Breast epithelium (tissue), 4 donors: ENCODE measurements at regions not wholly inside any gene's neighbourhood (a gene's known extent, or its start where the extent isn't known, plus 50 kb on each side); places are given as distances from the start of the nearest gene placed in this dataset.

Experiments used
- DNase-seq, 2 donors: peaks; one replicate each; pipeline ENCODE4 v3.0.0-alpha.2; 2019; ENCODE audit warnings: low spot score in 2 of 2
- H3K27ac ChIP-seq, 2 donors: fragments of 200-600 bp; sonication (generic) in 1 of 2; one replicate each; pipeline ENCODE4 v1.5.1; 2016 to 2019; ENCODE audit warnings: mild to moderate bottlenecking in 1 of 2
- H3K27me3 ChIP-seq, 2 donors: fragments of 200-600 bp; sonication (generic) in 1 of 2; one replicate each; pipeline versions ENCODE4 v1.5.1 to v1.6.0; 2017 to 2019; ENCODE audit warnings: control low read depth in 1 of 2, mild to moderate bottlenecking in 1 of 2
- H3K36me3 ChIP-seq: fragments of 200-600 bp; one replicate; pipeline ENCODE4 v1.5.1; 2019
- H3K4me1 ChIP-seq, 2 donors: fragments of 200-600 bp; sonication (generic); one replicate each; pipeline ENCODE4 v1.5.1; 2016 to 2019; ENCODE audit warnings: control low read depth in 1 of 2
- H3K4me3 ChIP-seq, 3 donors: fragments of 200-600 bp; sonication (generic); 1 replicate in 2 of 3; 2 replicates in 1 of 3; pipeline ENCODE4 v1.5.1; 2016 to 2019; ENCODE audit warnings: mild to moderate bottlenecking in 3 of 3, moderate library complexity in 2 of 3
- H3K9me3 ChIP-seq, 2 donors: fragments of 200-600 bp; sonication (generic) in 1 of 2; one replicate each; pipeline ENCODE4 v1.5.1; 2016 to 2019; ENCODE audit warnings: control low read depth in 1 of 2
- POLR2A ChIP-seq: fragments of 450-650 bp; IDR thresholded peaks from one replicate; pipeline ENCODE4 v1.6.1; 2016; ENCODE audit warnings: antibody characterized with exemption, mild to moderate bottlenecking, moderate library complexity
- POLR2AphosphoS5 ChIP-seq, 3 donors: sonication (generic); formaldehyde crosslinking; IDR thresholded peaks; one replicate each; pipeline ENCODE4 v1.6.1; 2017; ENCODE audit warnings: antibody characterized with exemption in 3 of 3
- intact Hi-C: fragments of 100-400 bp; cut with DNase I; formaldehyde crosslinking; loops from one replicate; pipeline ENCODE4 v1.15.1; 2023; ENCODE audit warnings: low total_unique reads
- TF ChIP-seq, protein P1 (sequence below), 3 donors: fragments of 450-650 bp; IDR thresholded peaks; one replicate each; pipeline ENCODE4 v1.5.1; 2016 to 2017; ENCODE audit warnings: antibody characterized with exemption in 3 of 3, mild to moderate bottlenecking in 3 of 3, moderate library complexity in 3 of 3

- TF ChIP-seq, protein P1, sequence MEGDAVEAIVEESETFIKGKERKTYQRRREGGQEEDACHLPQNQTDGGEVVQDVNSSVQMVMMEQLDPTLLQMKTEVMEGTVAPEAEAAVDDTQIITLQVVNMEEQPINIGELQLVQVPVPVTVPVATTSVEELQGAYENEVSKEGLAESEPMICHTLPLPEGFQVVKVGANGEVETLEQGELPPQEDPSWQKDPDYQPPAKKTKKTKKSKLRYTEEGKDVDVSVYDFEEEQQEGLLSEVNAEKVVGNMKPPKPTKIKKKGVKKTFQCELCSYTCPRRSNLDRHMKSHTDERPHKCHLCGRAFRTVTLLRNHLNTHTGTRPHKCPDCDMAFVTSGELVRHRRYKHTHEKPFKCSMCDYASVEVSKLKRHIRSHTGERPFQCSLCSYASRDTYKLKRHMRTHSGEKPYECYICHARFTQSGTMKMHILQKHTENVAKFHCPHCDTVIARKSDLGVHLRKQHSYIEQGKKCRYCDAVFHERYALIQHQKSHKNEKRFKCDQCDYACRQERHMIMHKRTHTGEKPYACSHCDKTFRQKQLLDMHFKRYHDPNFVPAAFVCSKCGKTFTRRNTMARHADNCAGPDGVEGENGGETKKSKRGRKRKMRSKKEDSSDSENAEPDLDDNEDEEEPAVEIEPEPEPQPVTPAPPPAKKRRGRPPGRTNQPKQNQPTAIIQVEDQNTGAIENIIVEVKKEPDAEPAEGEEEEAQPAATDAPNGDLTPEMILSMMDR (IDR thresholded peaks at IDR 0.05): no peak
- no peak for TF ChIP-seq POLR2AphosphoS5 (IDR thresholded peaks at IDR 0.05)
- no peak for TF ChIP-seq POLR2A
- H3K9me3 ChIP-seq: no peaks in the 10 kb centered on the region
- no peaks in the 10 kb centered on the region for H3K27me3 ChIP-seq
- no peak overlapping the region for H3K27ac ChIP-seq
- peaks cover 0 to 6% of the 10 kb centered on the region in 2 donors for H3K4me1 ChIP-seq
- intact Hi-C loops: no loop called here
- H3K36me3 ChIP-seq: no peaks in the 10 kb centered on the region
- no peak overlapping the region for H3K4me3 ChIP-seq
- no peak for DNase-seq
Measured at GRCh38 chr3:72594615-72595215, 253.5 kb downstream of the SHQ1 start.

GRCh38 chr3:72593881-72594397 is 254.3 kb downstream of the SHQ1 start:
- intact Hi-C loops: no loop called here
- Histone ChIP-seq H3K9me3 (no peaks in the 10 kb centered on the region), H3K36me3 (no peaks in the 10 kb centered on the region), H3K4me3 (no peak overlapping the region), H3K27ac (no peak overlapping the region), H3K27me3 (no peaks in the 10 kb centered on the region), H3K4me1 (peaks cover 0 to 6% of the 10 kb centered on the region in 2 donors)
- DNase-seq: no peak
- TF ChIP-seq POLR2A: no peak
- TF ChIP-seq, protein P1 (IDR thresholded peaks at IDR 0.05): no peak
- TF ChIP-seq POLR2AphosphoS5 (IDR thresholded peaks at IDR 0.05): no peak

- TF ChIP-seq, protein P1 (IDR thresholded peaks at IDR 0.05): no peak
- peak in 2 of 3 donors; percentile 24 to 45 for TF ChIP-seq POLR2AphosphoS5 (IDR thresholded peaks at IDR 0.05)
- TF ChIP-seq POLR2A: no peak
- peak overlapping the region in 1 of 2 donors; percentile 9 for H3K27ac ChIP-seq
- no peak overlapping the region for H3K4me3 ChIP-seq
- H3K9me3 ChIP-seq: no peaks in the 10 kb centered on the region
- intact Hi-C loops: no loop called here
- DNase-seq: peak; percentile 81 to 88
- H3K4me1 ChIP-seq: peaks cover 0 to 6% of the 10 kb centered on the region in 2 donors
- no peaks in the 10 kb centered on the region for H3K27me3 ChIP-seq
- H3K36me3 ChIP-seq: no peaks in the 10 kb centered on the region
Measured at GRCh38 chr3:72591522-72592421, 256.5 kb downstream of the SHQ1 start.

DNA sequence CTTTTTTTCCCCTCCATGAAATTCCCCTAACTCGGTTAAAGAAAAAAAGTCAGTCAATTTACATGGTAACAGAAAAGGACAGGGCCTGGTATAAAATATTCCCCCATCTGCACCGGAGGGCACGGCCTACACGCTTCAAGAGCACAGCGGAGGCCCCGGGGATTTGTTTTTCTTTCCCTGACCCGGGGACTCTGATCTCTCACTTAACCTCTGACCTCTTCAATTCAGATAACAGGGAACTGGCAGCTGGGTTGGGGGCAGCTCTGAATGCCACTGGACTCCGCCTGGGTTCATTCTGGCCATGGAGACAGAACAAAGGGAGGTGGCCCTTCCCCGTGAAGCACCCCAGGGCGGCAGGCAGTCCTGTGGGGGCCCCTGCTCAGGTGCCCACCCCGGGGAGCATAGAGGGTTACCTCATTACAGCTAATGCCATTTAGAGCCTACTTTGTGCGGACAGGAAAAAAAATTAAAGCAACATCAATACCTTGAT is 257.5 kb downstream of the SHQ1 start:
- peaks cover 0 to 6% of the 10 kb centered on the region in 2 donors for H3K4me1 ChIP-seq
- TF ChIP-seq, protein P1 (IDR thresholded peaks at IDR 0.05): no peak
- TF ChIP-seq POLR2AphosphoS5 (IDR thresholded peaks at IDR 0.05) (no peak), POLR2A (no peak)
- H3K27me3 ChIP-seq: no peaks in the 10 kb centered on the region
- intact Hi-C loops: no loop called here
- no peaks in the 10 kb centered on the region for H3K9me3 ChIP-seq
- H3K36me3 ChIP-seq: no peaks in the 10 kb centered on the region
- no peak overlapping the region for H3K27ac ChIP-seq
- DNase-seq: no peak
- H3K4me3 ChIP-seq: no peak overlapping the region

DNA sequence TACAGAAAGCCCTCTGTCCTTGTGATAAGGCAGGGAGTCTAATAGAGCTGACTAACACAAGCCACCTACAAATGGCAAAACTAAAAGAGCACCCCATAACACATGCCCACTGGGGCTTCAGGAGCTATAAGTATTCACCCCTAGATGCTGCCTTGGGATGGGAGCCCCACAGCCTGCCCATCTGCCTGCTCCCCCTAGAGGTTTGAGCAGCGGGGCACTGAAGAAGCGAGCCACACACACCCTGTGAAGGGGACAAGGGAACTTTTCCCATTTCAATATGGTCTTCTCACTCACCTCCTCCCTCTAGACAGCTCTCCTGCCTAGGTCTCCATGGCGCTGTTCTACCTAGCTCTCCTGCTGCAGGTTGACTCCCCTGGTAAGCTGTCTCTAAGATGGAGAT is 261.0 kb downstream of the SHQ1 start:
- intact Hi-C loops: no loop called here
- no peak overlapping the region for H3K27ac ChIP-seq
- no peaks in the 10 kb centered on the region for H3K9me3 ChIP-seq
- H3K4me3 ChIP-seq: no peak overlapping the region
- H3K4me1 ChIP-seq: peaks cover 0 to 6% of the 10 kb centered on the region in 2 donors
- no peak for DNase-seq
- no peaks in the 10 kb centered on the region for H3K36me3 ChIP-seq
- H3K27me3 ChIP-seq: no peaks in the 10 kb centered on the region
- TF ChIP-seq, protein P1 (IDR thresholded peaks at IDR 0.05): no peak
- no peak for TF ChIP-seq POLR2AphosphoS5 (IDR thresholded peaks at IDR 0.05)
